ENCODE measurements at regions not wholly inside any gene's neighbourhood (a gene's known extent, or its start where the extent isn't known, plus 50 kb on each side); places are given as distances from the start of the nearest gene placed in this dataset.
A peak's percentile ranks its signal among the peaks of the same experiment; 100 is the strongest.

- no peak for TF ChIP-seq RELA (CRISPR knock-in tag; IDR thresholded peaks at IDR 0.05; ENCODE audit: borderline replicate concordance)
These were observed 63.4 kb upstream of the C15orf39 start (continued) for GRCh38 chr15:75138016-75138999.

DNA sequence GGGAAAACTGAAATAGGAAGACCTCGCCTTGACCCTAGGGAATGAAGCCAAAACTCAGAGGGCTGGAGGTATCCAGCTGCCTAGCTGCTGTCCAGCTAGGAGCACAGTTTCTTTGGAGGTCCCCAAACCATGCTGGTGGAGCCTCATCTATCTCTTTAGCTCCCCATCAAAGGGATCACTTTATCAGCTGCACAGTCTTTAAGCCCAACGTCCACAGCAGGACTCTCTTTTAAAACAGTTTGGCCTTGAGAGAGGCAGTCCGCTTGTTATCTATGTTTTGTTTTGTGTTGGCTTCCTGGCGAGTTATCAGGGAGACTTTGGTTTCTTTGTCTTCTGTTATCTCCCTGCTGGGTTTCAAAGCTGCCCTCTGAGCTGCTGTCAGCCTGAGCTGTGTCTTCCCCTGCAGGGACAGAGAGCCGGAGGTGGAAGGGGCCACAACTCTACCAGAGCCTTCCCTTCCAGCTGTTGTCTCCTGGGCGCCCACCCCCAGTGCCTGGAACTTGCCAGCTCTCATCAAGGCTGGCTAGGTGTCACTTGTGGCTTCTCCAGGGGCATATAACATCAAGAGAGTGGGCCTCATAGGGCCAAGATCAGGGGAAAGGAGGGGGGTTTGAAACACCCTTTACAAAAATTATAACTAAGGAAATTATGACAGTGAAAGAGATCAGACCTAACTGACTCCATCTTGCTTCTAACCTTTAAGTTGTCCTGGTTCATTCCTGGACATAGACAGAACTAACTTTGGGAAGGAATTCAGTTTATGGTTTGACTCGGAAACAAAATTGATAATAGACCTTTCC, 61.4 kb upstream of the C15orf39 start:
- Mint-ChIP-seq H3K36me3 (peaks cover 27% of the 10 kb centered on the region), H3K4me1 (no peaks in the 10 kb centered on the region), H3K9me3 (peaks cover 47% of the 10 kb centered on the region), H3K27me3 (ENCODE audit: low read depth) (peaks cover 19% of the 10 kb centered on the region), H3K27ac (no peak overlapping the region), H3K4me3 (no peak overlapping the region)
- ChIA-PET CTCF (no interaction called here), POLR2A (no interaction called here)
- TF ChIP-seq GABPB1 (CRISPR knock-in tag; IDR thresholded peaks at IDR 0.05): peak; percentile 46; the same call in 1 of the 2 replicates
- no peak for TF ChIP-seq NFE2L1 (CRISPR knock-in tag; IDR thresholded peaks at IDR 0.05)
- TF ChIP-seq TEAD1 (CRISPR knock-in tag; IDR thresholded peaks at IDR 0.05): no peak
- no peak for TF ChIP-seq ZNF416 (CRISPR knock-in tag; IDR thresholded peaks at IDR 0.05)
- no peak for ATAC-seq
- DNase-seq (ENCODE audit: low spot score): no peak

GRCh38 chr15:75142499-75142898, 59.2 kb upstream of the C15orf39 start:
- Mint-ChIP-seq H3K4me3 (no peak overlapping the region), H3K9me3 (peaks cover 47% of the 10 kb centered on the region), H3K27ac (no peak overlapping the region), H3K36me3 (peaks cover 27% of the 10 kb centered on the region), H3K27me3 (ENCODE audit: low read depth) (peaks cover 19% of the 10 kb centered on the region), H3K4me1 (no peaks in the 10 kb centered on the region)
- TF ChIP-seq OVOL2 (CRISPR knock-in tag; IDR thresholded peaks at IDR 0.05; ENCODE audit: borderline replicate concordance): no peak
- TF ChIP-seq ESRRA (CRISPR knock-in tag; IDR thresholded peaks at IDR 0.05; ENCODE audit: borderline replicate concordance): no peak
- no peak for TF ChIP-seq FOXJ3 (CRISPR knock-in tag; IDR thresholded peaks at IDR 0.05; ENCODE audit: borderline replicate concordance)
- TF ChIP-seq, protein P1, sequence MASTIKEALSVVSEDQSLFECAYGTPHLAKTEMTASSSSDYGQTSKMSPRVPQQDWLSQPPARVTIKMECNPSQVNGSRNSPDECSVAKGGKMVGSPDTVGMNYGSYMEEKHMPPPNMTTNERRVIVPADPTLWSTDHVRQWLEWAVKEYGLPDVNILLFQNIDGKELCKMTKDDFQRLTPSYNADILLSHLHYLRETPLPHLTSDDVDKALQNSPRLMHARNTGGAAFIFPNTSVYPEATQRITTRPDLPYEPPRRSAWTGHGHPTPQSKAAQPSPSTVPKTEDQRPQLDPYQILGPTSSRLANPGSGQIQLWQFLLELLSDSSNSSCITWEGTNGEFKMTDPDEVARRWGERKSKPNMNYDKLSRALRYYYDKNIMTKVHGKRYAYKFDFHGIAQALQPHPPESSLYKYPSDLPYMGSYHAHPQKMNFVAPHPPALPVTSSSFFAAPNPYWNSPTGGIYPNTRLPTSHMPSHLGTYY (CRISPR knock-in tag; IDR thresholded peaks at IDR 0.05): no peak
- TF ChIP-seq NFATC4 (CRISPR knock-in tag; IDR thresholded peaks at IDR 0.05): no peak
- no peak for TF ChIP-seq USF2 (CRISPR knock-in tag; IDR thresholded peaks at IDR 0.05)
- TF ChIP-seq, protein P2, sequence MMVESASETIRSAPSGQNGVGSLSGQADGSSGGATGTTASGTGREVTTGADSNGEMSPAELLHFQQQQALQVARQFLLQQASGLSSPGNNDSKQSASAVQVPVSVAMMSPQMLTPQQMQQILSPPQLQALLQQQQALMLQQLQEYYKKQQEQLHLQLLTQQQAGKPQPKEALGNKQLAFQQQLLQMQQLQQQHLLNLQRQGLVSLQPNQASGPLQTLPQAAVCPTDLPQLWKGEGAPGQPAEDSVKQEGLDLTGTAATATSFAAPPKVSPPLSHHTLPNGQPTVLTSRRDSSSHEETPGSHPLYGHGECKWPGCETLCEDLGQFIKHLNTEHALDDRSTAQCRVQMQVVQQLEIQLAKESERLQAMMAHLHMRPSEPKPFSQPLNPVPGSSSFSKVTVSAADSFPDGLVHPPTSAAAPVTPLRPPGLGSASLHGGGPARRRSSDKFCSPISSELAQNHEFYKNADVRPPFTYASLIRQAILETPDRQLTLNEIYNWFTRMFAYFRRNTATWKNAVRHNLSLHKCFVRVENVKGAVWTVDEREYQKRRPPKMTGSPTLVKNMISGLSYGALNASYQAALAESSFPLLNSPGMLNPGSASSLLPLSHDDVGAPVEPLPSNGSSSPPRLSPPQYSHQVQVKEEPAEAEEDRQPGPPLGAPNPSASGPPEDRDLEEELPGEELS (CRISPR knock-in tag; IDR thresholded peaks at IDR 0.05): no peak
- TF ChIP-seq, protein P3, sequence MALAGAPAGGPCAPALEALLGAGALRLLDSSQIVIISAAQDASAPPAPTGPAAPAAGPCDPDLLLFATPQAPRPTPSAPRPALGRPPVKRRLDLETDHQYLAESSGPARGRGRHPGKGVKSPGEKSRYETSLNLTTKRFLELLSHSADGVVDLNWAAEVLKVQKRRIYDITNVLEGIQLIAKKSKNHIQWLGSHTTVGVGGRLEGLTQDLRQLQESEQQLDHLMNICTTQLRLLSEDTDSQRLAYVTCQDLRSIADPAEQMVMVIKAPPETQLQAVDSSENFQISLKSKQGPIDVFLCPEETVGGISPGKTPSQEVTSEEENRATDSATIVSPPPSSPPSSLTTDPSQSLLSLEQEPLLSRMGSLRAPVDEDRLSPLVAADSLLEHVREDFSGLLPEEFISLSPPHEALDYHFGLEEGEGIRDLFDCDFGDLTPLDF (CRISPR knock-in tag; IDR thresholded peaks at IDR 0.05): no peak
- no peak for TF ChIP-seq CBFB (CRISPR knock-in tag; IDR thresholded peaks at IDR 0.05; ENCODE audit: low read depth)
- TF ChIP-seq EMX1 (CRISPR knock-in tag; IDR thresholded peaks at IDR 0.05): no peak
- POLR2A ChIA-PET: no interaction called here
- CTCF ChIA-PET: no interaction called here
- DNase-seq (ENCODE audit: low spot score): no peak
- ATAC-seq: no peak
